Epithelial cell of esophagus (primary cell): ENCODE measurements at regions not wholly inside any gene's neighbourhood (a gene's known extent, or its start where the extent isn't known, plus 50 kb on each side); places are given as distances from the start of the nearest gene placed in this dataset.
A peak's percentile ranks its signal among the peaks of the same experiment; 100 is the strongest.

ENCODE experiments used
- DNase-seq: peaks from one replicate; pipeline ENCODE4 v3.0.0; 2010; ENCODE audit warnings: low read depth
- H3K4me3 ChIP-seq: 2 replicates; pipeline ENCODE4 v1.5.1; 2011; ENCODE audit warnings: mild to moderate bottlenecking, low read length, control low read depth
- TF ChIP-seq, protein P1 (sequence below): IDR thresholded peaks from 2 replicates; pipeline ENCODE4 v1.5.1; 2011; ENCODE audit warnings: low read depth, mild to moderate bottlenecking, low read length, control low read depth, inconsistent platforms; ENCODE audit not compliant: insufficient read depth; ENCODE audit errors: missing control alignments

DNA sequence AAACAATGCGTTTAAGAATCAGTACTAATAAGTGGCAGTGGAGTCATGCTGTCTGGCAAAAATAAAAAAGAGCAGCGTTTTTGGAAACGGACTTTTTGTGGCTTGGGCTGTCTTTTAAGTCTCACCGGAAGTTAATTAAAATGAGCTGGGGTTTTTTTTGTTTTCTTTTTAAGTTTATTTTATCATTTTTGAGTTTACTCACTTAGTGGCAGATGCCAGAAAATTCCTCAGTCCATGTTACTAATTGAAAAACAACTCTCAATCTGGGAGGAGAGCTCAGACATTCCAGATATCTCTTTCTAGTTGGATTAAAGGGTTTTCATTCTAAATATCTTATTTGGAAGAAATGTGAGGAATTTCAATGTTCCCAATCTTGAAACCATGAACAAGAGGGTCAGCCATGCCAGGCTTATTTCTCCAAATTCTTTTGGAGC lies 133.8 kb upstream of the AGR3 start:
- TF ChIP-seq, protein P1, sequence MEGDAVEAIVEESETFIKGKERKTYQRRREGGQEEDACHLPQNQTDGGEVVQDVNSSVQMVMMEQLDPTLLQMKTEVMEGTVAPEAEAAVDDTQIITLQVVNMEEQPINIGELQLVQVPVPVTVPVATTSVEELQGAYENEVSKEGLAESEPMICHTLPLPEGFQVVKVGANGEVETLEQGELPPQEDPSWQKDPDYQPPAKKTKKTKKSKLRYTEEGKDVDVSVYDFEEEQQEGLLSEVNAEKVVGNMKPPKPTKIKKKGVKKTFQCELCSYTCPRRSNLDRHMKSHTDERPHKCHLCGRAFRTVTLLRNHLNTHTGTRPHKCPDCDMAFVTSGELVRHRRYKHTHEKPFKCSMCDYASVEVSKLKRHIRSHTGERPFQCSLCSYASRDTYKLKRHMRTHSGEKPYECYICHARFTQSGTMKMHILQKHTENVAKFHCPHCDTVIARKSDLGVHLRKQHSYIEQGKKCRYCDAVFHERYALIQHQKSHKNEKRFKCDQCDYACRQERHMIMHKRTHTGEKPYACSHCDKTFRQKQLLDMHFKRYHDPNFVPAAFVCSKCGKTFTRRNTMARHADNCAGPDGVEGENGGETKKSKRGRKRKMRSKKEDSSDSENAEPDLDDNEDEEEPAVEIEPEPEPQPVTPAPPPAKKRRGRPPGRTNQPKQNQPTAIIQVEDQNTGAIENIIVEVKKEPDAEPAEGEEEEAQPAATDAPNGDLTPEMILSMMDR: no peak

DNA sequence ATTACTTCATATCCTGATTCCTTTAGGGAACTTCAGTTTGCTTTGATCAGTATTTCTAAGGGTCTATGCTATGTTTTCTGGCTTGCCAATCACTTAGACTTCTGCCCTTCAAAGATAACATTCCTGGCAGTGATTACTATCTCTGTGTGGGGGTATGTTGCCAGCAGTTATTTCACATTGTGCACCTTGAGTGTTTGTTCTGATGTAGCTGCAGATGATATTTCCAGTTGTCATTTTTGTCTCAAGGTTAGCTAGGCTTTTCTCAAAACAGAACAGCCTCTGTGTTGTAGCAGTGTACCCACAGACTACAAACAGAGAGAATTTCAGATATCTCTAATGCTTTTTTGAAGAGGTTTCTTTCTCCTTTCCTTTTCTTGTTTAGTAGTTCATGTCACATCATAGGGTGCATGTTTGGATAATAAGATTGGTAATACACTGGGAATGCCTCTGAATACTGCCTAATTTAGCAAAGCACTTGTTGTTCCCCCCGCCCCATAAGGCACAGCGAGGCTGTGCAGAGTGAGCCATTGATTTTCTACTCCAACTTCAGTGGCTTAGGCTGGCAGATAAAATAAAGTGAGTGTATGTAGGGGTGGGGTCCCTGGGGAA lies 134.7 kb upstream of the AGR3 start:
- DNase-seq: no peak
- TF ChIP-seq, protein P1: no peak
- H3K4me3 ChIP-seq: no peak overlapping the region

More for the DNA sequence above, 133.8 kb upstream of the AGR3 start:
- no peak overlapping the region for H3K4me3 ChIP-seq
- no peak for DNase-seq

DNA sequence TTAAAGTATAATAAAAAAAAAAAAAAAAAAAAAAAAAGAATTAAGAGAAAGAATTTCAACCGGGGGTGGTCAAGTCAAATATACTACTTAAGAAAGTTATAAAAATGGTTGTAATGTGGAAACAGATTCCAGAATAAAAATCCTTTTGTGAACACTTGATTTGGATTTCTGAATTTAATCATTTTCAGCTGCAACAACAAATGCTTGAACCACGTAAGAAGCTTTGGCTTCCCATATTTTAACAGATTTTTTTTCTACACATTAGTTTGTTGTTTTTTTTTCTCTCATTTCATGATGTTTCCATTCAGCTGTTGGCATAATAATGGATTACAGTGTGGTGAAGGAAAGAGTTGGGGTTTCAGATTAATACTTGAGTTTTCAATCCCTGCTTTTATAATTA lies 137.3 kb upstream of the AGR3 start:
- DNase-seq: no peak

DNA sequence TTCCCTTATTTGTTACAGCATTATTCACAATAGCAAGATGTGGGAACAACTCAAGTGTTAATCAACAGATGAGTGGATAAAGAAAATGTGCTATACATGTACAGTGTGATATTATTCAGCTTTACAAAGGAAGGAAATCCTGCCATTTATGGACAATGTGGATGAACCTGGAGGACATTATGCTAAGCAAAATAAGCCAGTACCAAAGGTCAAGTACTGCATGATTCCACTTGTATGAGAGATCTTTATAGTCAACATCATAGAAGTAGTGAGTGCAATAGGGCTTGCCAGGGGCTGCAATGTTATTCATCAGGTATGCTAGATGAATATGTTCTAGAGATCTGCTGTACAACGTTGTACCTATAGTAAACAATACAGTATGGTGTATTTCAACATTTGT lies 138.5 kb upstream of the AGR3 start:
- TF ChIP-seq, protein P1: no peak
- peak; percentile 69 for DNase-seq
- no peak overlapping the region for H3K4me3 ChIP-seq

More for the DNA sequence above, 137.3 kb upstream of the AGR3 start:
- H3K4me3 ChIP-seq: no peak overlapping the region
- TF ChIP-seq, protein P1: no peak

DNA sequence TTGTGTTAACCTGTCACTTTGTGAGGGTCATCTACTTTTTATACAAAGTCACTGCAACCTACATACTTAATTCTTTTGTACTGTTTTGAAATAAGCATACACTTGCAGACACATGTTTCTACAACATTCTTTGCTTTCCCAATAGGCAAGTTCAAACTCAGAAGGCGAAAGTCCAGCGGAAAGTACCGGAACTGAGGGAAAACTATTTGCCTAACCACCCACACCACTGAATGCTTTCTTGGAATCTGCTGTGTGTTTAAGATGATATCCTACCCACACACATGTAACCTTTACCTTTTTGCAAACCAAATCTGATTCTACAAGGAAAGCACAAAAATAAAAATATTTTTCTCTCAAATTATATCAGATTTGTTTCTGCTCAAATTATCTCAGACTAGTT lies 139.4 kb upstream of the AGR3 start:
- DNase-seq: peak; percentile 94
- H3K4me3 ChIP-seq: no peak overlapping the region
- TF ChIP-seq, protein P1: no peak

DNA sequence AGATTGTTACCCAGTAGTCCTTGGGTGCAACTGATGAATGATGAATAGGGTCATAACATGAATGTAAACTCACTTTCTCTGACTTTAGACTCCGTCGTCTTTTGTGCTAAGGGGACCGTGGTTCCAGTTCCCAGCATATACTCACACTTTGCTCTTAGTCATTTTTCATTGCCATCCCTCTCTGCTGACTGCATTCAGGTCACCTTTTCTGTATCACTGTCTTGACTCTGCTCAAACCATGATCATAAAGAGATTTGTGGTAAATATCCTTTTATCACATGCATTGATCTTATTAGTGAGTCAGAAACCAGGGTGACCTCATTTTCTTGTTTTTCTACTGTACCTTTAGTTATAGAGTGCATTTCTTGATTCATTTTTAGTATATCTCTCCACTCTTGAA lies 141.1 kb upstream of the AGR3 start:
- no peak for DNase-seq
- TF ChIP-seq, protein P1: no peak
- H3K4me3 ChIP-seq: no peak overlapping the region

DNA sequence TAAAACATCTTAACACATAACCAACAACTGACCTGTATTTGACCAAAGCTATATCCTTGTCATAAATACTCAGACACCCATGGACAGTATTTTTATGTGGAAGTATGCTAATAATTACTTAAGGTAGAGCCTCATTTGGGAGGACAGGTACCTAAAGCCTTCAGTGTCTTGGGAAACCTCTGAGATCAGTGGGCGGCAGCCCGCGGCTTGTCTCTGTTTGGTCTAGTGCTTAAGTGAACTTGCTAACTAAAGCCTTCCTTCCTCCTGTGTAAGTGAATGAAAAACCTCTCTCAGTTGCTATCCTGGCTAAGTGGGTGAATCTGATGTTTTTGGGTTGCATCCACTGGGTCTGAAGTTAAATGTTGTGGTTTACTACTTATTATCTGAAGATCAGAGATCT lies 144.5 kb upstream of the AGR3 start:
- H3K4me3 ChIP-seq: no peak overlapping the region
- TF ChIP-seq, protein P1: no peak
- no peak for DNase-seq
